ENCODE measurements at regions not wholly inside any gene's neighbourhood (a gene's known extent, or its start where the extent isn't known, plus 50 kb on each side); places are given as distances from the start of the nearest gene placed in this dataset.
"Not testable (repeated sequence)": the region's sequence is repeated elsewhere in the genome, so short reads cannot be mapped to it uniquely, and the experiment has no call there.

GRCh38 chr2:87204569-87205147 is 183.0 kb upstream of the PLGLB1 start:
- H3K9ac ChIP-seq (ENCODE audit: low read depth in 1 of 2, low read length in 2 of 2); H3K4me1 ChIP-seq (ENCODE audit: control insufficient read depth in 4 of 4, insufficient read depth in 4 of 4, low read length in 3 of 4); DNase-seq (ENCODE audit: low spot score); H3K27me3 ChIP-seq (ENCODE audit: control insufficient read depth in 4 of 4, insufficient read depth in 4 of 4, low read length in 3 of 4); H3K4me3 ChIP-seq (ENCODE audit: low read depth in 1 of 3, low read length in 3 of 3); H3K36me3 ChIP-seq (ENCODE audit: control insufficient read depth in 4 of 4, insufficient read depth in 3 of 4, low read depth in 1 of 4, low read length in 3 of 4); H3K27ac ChIP-seq (ENCODE audit: low read depth in 1 of 2, low read length in 2 of 2); H3K9me3 ChIP-seq (ENCODE audit: control insufficient read depth in 4 of 4, low read length in 3 of 4): not testable (repeated sequence)
- peak in 1 of 2 donors; percentile 54 for TF ChIP-seq HNF4A (conservative IDR thresholded peaks at IDR 0.05)
- WGBS: 42% methylated on average over 8 of the region's 8 CpGs

GRCh38 chr2:87212938-87213337 is 191.3 kb upstream of the PLGLB1 start:
- H3K27ac ChIP-seq (ENCODE audit: low read depth in 1 of 2, low read length in 2 of 2); DNase-seq (ENCODE audit: low spot score); H3K4me3 ChIP-seq (ENCODE audit: low read depth in 1 of 3, low read length in 3 of 3); H3K27me3 ChIP-seq (ENCODE audit: control insufficient read depth in 4 of 4, insufficient read depth in 4 of 4, low read length in 3 of 4); H3K36me3 ChIP-seq (ENCODE audit: control insufficient read depth in 4 of 4, insufficient read depth in 3 of 4, low read depth in 1 of 4, low read length in 3 of 4); H3K9ac ChIP-seq (ENCODE audit: low read depth in 1 of 2, low read length in 2 of 2); H3K4me1 ChIP-seq (ENCODE audit: control insufficient read depth in 4 of 4, insufficient read depth in 4 of 4, low read length in 3 of 4); H3K9me3 ChIP-seq (ENCODE audit: control insufficient read depth in 4 of 4, low read length in 3 of 4): not testable (repeated sequence)
- 63% methylated on average over 2 of the region's 3 CpGs for WGBS

- WGBS: 70% methylated on average over 2 of the region's 4 CpGs
- H3K4me3 ChIP-seq (ENCODE audit: low read depth in 1 of 3, low read length in 3 of 3); DNase-seq (ENCODE audit: low spot score); H3K4me1 ChIP-seq (ENCODE audit: control insufficient read depth in 4 of 4, insufficient read depth in 4 of 4, low read length in 3 of 4); H3K9me3 ChIP-seq (ENCODE audit: control insufficient read depth in 4 of 4, low read length in 3 of 4); H3K9ac ChIP-seq (ENCODE audit: low read depth in 1 of 2, low read length in 2 of 2); H3K36me3 ChIP-seq (ENCODE audit: control insufficient read depth in 4 of 4, insufficient read depth in 3 of 4, low read depth in 1 of 4, low read length in 3 of 4); H3K27ac ChIP-seq (ENCODE audit: low read depth in 1 of 2, low read length in 2 of 2); H3K27me3 ChIP-seq (ENCODE audit: control insufficient read depth in 4 of 4, insufficient read depth in 4 of 4, low read length in 3 of 4): not testable (repeated sequence)
These were observed 195.4 kb upstream of the PLGLB1 start for GRCh38 chr2:87217005-87217404.

GRCh38 chr2:87217741-87218410 is 196.2 kb upstream of the PLGLB1 start:
- not testable (repeated sequence) for H3K27me3 ChIP-seq (ENCODE audit: control insufficient read depth in 4 of 4, insufficient read depth in 4 of 4, low read length in 3 of 4); H3K36me3 ChIP-seq (ENCODE audit: control insufficient read depth in 4 of 4, insufficient read depth in 3 of 4, low read depth in 1 of 4, low read length in 3 of 4); H3K9ac ChIP-seq (ENCODE audit: low read depth in 1 of 2, low read length in 2 of 2); DNase-seq (ENCODE audit: low spot score); H3K4me1 ChIP-seq (ENCODE audit: control insufficient read depth in 4 of 4, insufficient read depth in 4 of 4, low read length in 3 of 4); H3K27ac ChIP-seq (ENCODE audit: low read depth in 1 of 2, low read length in 2 of 2); H3K4me3 ChIP-seq (ENCODE audit: low read depth in 1 of 3, low read length in 3 of 3); H3K9me3 ChIP-seq (ENCODE audit: control insufficient read depth in 4 of 4, low read length in 3 of 4)
- TF ChIP-seq RAD21 (IDR thresholded peaks at IDR 0.05): peak; percentile 62 to 72
- WGBS: 9% methylated on average over 17 of the region's 21 CpGs

GRCh38 chr2:87220651-87221050 is 199.0 kb upstream of the PLGLB1 start:
- H3K27ac ChIP-seq (ENCODE audit: low read depth in 1 of 2, low read length in 2 of 2); H3K9ac ChIP-seq (ENCODE audit: low read depth in 1 of 2, low read length in 2 of 2); H3K9me3 ChIP-seq (ENCODE audit: control insufficient read depth in 4 of 4, low read length in 3 of 4); H3K36me3 ChIP-seq (ENCODE audit: control insufficient read depth in 4 of 4, insufficient read depth in 3 of 4, low read depth in 1 of 4, low read length in 3 of 4); DNase-seq (ENCODE audit: low spot score); H3K4me3 ChIP-seq (ENCODE audit: low read depth in 1 of 3, low read length in 3 of 3); H3K4me1 ChIP-seq (ENCODE audit: control insufficient read depth in 4 of 4, insufficient read depth in 4 of 4, low read length in 3 of 4); H3K27me3 ChIP-seq (ENCODE audit: control insufficient read depth in 4 of 4, insufficient read depth in 4 of 4, low read length in 3 of 4): not testable (repeated sequence)
- WGBS: 69% methylated on average over 9 of the region's 9 CpGs

GRCh38 chr2:87222131-87222530 is 200.5 kb upstream of the PLGLB1 start:
- H3K4me3 ChIP-seq (ENCODE audit: low read depth in 1 of 3, low read length in 3 of 3); DNase-seq (ENCODE audit: low spot score); H3K9me3 ChIP-seq (ENCODE audit: control insufficient read depth in 4 of 4, low read length in 3 of 4); H3K4me1 ChIP-seq (ENCODE audit: control insufficient read depth in 4 of 4, insufficient read depth in 4 of 4, low read length in 3 of 4); H3K27me3 ChIP-seq (ENCODE audit: control insufficient read depth in 4 of 4, insufficient read depth in 4 of 4, low read length in 3 of 4); H3K9ac ChIP-seq (ENCODE audit: low read depth in 1 of 2, low read length in 2 of 2); H3K27ac ChIP-seq (ENCODE audit: low read depth in 1 of 2, low read length in 2 of 2); H3K36me3 ChIP-seq (ENCODE audit: control insufficient read depth in 4 of 4, insufficient read depth in 3 of 4, low read depth in 1 of 4, low read length in 3 of 4): not testable (repeated sequence)
- 84% methylated on average over 7 of the region's 7 CpGs for WGBS

- not testable (repeated sequence) for H3K9me3 ChIP-seq (ENCODE audit: control insufficient read depth in 4 of 4, low read length in 3 of 4); H3K4me1 ChIP-seq (ENCODE audit: control insufficient read depth in 4 of 4, insufficient read depth in 4 of 4, low read length in 3 of 4); H3K27ac ChIP-seq (ENCODE audit: low read depth in 1 of 2, low read length in 2 of 2); H3K27me3 ChIP-seq (ENCODE audit: control insufficient read depth in 4 of 4, insufficient read depth in 4 of 4, low read length in 3 of 4); H3K36me3 ChIP-seq (ENCODE audit: control insufficient read depth in 4 of 4, insufficient read depth in 3 of 4, low read depth in 1 of 4, low read length in 3 of 4); H3K9ac ChIP-seq (ENCODE audit: low read depth in 1 of 2, low read length in 2 of 2); H3K4me3 ChIP-seq (ENCODE audit: low read depth in 1 of 3, low read length in 3 of 3); DNase-seq (ENCODE audit: low spot score)
- WGBS: 62% methylated on average over 2 of the region's 3 CpGs
These were observed 202.2 kb upstream of the PLGLB1 start for GRCh38 chr2:87223873-87224272.
